GM23248 (cell line): ENCODE measurements at regions not wholly inside any gene's neighbourhood (a gene's known extent, or its start where the extent isn't known, plus 50 kb on each side); places are given as distances from the start of the nearest gene placed in this dataset.

Experiments used
- DNase-seq: peaks from one replicate; pipeline ENCODE4 v3.0.0-alpha.2; 2015
- H2AFZ ChIP-seq: fragments of 200-600 bp; sonication (generic); 2 replicates; pipeline ENCODE4 v1.6.1; 2016; ENCODE audit warnings: antibody characterized with exemption
- H3F3A ChIP-seq: fragments of 200-600 bp; sonication (generic); 2 replicates; pipeline ENCODE4 v1.6.1; 2016; ENCODE audit warnings: mild to moderate bottlenecking, antibody characterized with exemption, mixed run types; ENCODE audit not compliant: insufficient read depth
- H3K27ac ChIP-seq: fragments of 200-600 bp; sonication (generic); 2 replicates; pipeline ENCODE4 v1.5.1; 2016; ENCODE audit warnings: mild to moderate bottlenecking
- H3K27me3 ChIP-seq: fragments of 200-600 bp; sonication (generic); replicated peaks from 2 replicates; pipeline ENCODE4 v1.6.1; 2016; ENCODE audit warnings: mild to moderate bottlenecking; ENCODE audit not compliant: insufficient read depth
- H3K36me3 ChIP-seq: fragments of 200-600 bp; sonication (generic); 2 replicates; pipeline ENCODE4 v1.6.1; 2016; ENCODE audit warnings: low read depth, mild to moderate bottlenecking
- H3K4me1 ChIP-seq: fragments of 200-600 bp; sonication (generic); 2 replicates; pipeline ENCODE4 v1.6.1; 2016; ENCODE audit warnings: mild to moderate bottlenecking; ENCODE audit not compliant: insufficient read depth
- H3K4me2 ChIP-seq: fragments of 200-600 bp; sonication (generic); one replicate; pipeline ENCODE4 v1.6.1; 2016; ENCODE audit warnings: mild to moderate bottlenecking; ENCODE audit not compliant: unreplicated experiment
- H3K4me3 ChIP-seq: fragments of 200-600 bp; sonication (generic); 2 replicates; pipeline ENCODE4 v1.5.1; 2016; ENCODE audit warnings: mild to moderate bottlenecking
- H3K79me2 ChIP-seq: fragments of 200-600 bp; sonication (generic); 2 replicates; pipeline ENCODE4 v1.6.1; 2016; ENCODE audit warnings: mild to moderate bottlenecking; ENCODE audit not compliant: insufficient read depth
- H3K9ac ChIP-seq: fragments of 200-600 bp; sonication (generic); 2 replicates; pipeline ENCODE4 v1.6.1; 2016; ENCODE audit warnings: mild to moderate bottlenecking
- H3K9me2 ChIP-seq: fragments of 200-600 bp; sonication (generic); 2 replicates; pipeline ENCODE4 v1.6.1; 2016; ENCODE audit warnings: mixed run types, mild to moderate bottlenecking, moderate library complexity; ENCODE audit not compliant: insufficient read depth
- H3K9me3 ChIP-seq: fragments of 200-600 bp; sonication (generic); one replicate; pipeline ENCODE4 v1.6.1; 2017; ENCODE audit warnings: low read depth
- H4K20me1 ChIP-seq: fragments of 200-600 bp; sonication (generic); 2 replicates; pipeline ENCODE4 v1.6.0; 2016; ENCODE audit not compliant: insufficient read depth
- EZH2 ChIP-seq: fragments of 200-600 bp; sonication (generic); IDR thresholded peaks from 2 replicates; pipeline ENCODE4 v1.6.1; 2018; ENCODE audit warnings: antibody characterized with exemption, mild to moderate bottlenecking; ENCODE audit not compliant: insufficient read depth, poor library complexity, severe bottlenecking
- EZH2phosphoT487 ChIP-seq: fragments of 200-600 bp; sonication (generic); IDR thresholded peaks from 2 replicates; pipeline ENCODE4 v1.6.1; 2018; ENCODE audit warnings: antibody characterized with exemption, moderate library complexity, mild to moderate bottlenecking, low read depth; ENCODE audit not compliant: insufficient read depth
- WGBS, 2 experiments: methylation state at CpG; one replicate each; pipeline ENCODE4 v1.1.6; 2015 to 2017; ENCODE audit warnings: low lambda C conversion rate in 2 of 2, low coverage in 1 of 2; ENCODE audit errors: missing lambda C conversion rate in 2 of 2; 5-methylcytosine and 5-hydroxymethylcytosine counted together
- in situ Hi-C: fragments of 300-500 bp; cut with MboI; formaldehyde crosslinking; loops from 2 replicates; pipeline ENCODE4 v1.15.0; 2020

- peaks cover 8% of the 10 kb centered on the region for H3F3A ChIP-seq
- no peak overlapping the region for H3K9ac ChIP-seq
- in situ Hi-C loops, result no loop called here
- H3K4me2 ChIP-seq, result no peak overlapping the region
- TF ChIP-seq EZH2phosphoT487 (no peak), EZH2 (no peak)
- no peaks in the 10 kb centered on the region for H3K36me3 ChIP-seq
- no peak overlapping the region for H3K4me3 ChIP-seq
- peaks cover 18% of the 10 kb centered on the region for H3K4me1 ChIP-seq
- H4K20me1 ChIP-seq, result no peaks in the 10 kb centered on the region
- H3K9me3 ChIP-seq, result peaks cover 9% of the 10 kb centered on the region
- H3K27me3 ChIP-seq, result no peaks in the 10 kb centered on the region
- no peaks in the 10 kb centered on the region for H3K79me2 ChIP-seq
- no peak overlapping the region for H2AFZ ChIP-seq
- no peak overlapping the region for H3K27ac ChIP-seq
- no peaks in the 10 kb centered on the region for H3K9me2 ChIP-seq
- no peak for DNase-seq
Observed at GRCh38 chr16:80226499-80226898, 314.3 kb upstream of the DYNLRB2 start.

GRCh38 chr16:80210787-80211186 is 330.0 kb upstream of the DYNLRB2 start:
- Histone ChIP-seq H3K36me3 (no peaks in the 10 kb centered on the region), H3K4me3 (no peak overlapping the region), H3K9ac (no peak overlapping the region), H3K4me2 (no peak overlapping the region), H4K20me1 (no peaks in the 10 kb centered on the region), H3K4me1 (no peaks in the 10 kb centered on the region), H2AFZ (no peak overlapping the region), H3K9me2 (no peaks in the 10 kb centered on the region), H3K79me2 (no peaks in the 10 kb centered on the region), H3K27me3 (no peaks in the 10 kb centered on the region), H3F3A (no peaks in the 10 kb centered on the region), H3K27ac (no peak overlapping the region), H3K9me3 (no peaks in the 10 kb centered on the region)
- in situ Hi-C loops, result no loop called here
- no peak for DNase-seq
- no peak for TF ChIP-seq EZH2phosphoT487
- no peak for TF ChIP-seq EZH2
- WGBS, 2 experiments, result 68 to 70% methylated on average over 3 of the region's 3 CpGs

- no peak overlapping the region for H3K4me2 ChIP-seq
- H3K27me3 ChIP-seq, result no peaks in the 10 kb centered on the region
- no peak for DNase-seq
- no peak for TF ChIP-seq EZH2phosphoT487
- TF ChIP-seq EZH2, result no peak
- H3K9me3 ChIP-seq, result no peaks in the 10 kb centered on the region
- H3K79me2 ChIP-seq, result no peaks in the 10 kb centered on the region
- 68 to 70% methylated on average over 3 of the region's 3 CpGs for WGBS, 2 experiments
- no peak overlapping the region for H3K4me3 ChIP-seq
- H3K4me1 ChIP-seq, result no peaks in the 10 kb centered on the region
- no peaks in the 10 kb centered on the region for H3K36me3 ChIP-seq
- no peaks in the 10 kb centered on the region for H3F3A ChIP-seq
- no peak overlapping the region for H2AFZ ChIP-seq
- in situ Hi-C loops, result no loop called here
- H4K20me1 ChIP-seq, result no peaks in the 10 kb centered on the region
- H3K9ac ChIP-seq, result no peak overlapping the region
- H3K27ac ChIP-seq, result no peak overlapping the region
- no peaks in the 10 kb centered on the region for H3K9me2 ChIP-seq
Observed at GRCh38 chr16:80208743-80209142, 332.1 kb upstream of the DYNLRB2 start.

- Histone ChIP-seq H3K27me3 (no peaks in the 10 kb centered on the region), H4K20me1 (no peaks in the 10 kb centered on the region), H3K79me2 (no peaks in the 10 kb centered on the region), H3K4me1 (no peaks in the 10 kb centered on the region), H3K4me3 (no peak overlapping the region), H3K27ac (no peak overlapping the region), H2AFZ (no peak overlapping the region), H3K36me3 (no peaks in the 10 kb centered on the region), H3K9ac (no peak overlapping the region), H3F3A (no peaks in the 10 kb centered on the region), H3K9me2 (no peaks in the 10 kb centered on the region), H3K4me2 (no peak overlapping the region), H3K9me3 (no peaks in the 10 kb centered on the region)
- no peak for TF ChIP-seq EZH2
- no peak for DNase-seq
- WGBS, 2 experiments, result 67 to 88% methylated on average over 2 of the region's 2 CpGs
- in situ Hi-C loops, result no loop called here
Observed at GRCh38 chr16:80208015-80208414, 332.8 kb upstream of the DYNLRB2 start.

GRCh38 chr16:80203821-80204220 is 337.0 kb upstream of the DYNLRB2 start:
- in situ Hi-C loops, result no loop called here
- 93 to 96% methylated on average over 3 of the region's 3 CpGs for WGBS, 2 experiments
- H3F3A ChIP-seq, result peaks cover 5% of the 10 kb centered on the region
- no peak overlapping the region for H3K9ac ChIP-seq
- no peak overlapping the region for H3K4me2 ChIP-seq
- no peaks in the 10 kb centered on the region for H3K36me3 ChIP-seq
- no peak overlapping the region for H3K4me3 ChIP-seq
- H3K79me2 ChIP-seq, result no peaks in the 10 kb centered on the region
- no peak overlapping the region for H3K27ac ChIP-seq
- TF ChIP-seq EZH2 (no peak), EZH2phosphoT487 (no peak)
- H4K20me1 ChIP-seq, result no peaks in the 10 kb centered on the region
- peaks cover 9% of the 10 kb centered on the region for H3K4me1 ChIP-seq
- DNase-seq, result no peak
- H2AFZ ChIP-seq, result no peak overlapping the region
- no peaks in the 10 kb centered on the region for H3K9me3 ChIP-seq
- no peaks in the 10 kb centered on the region for H3K9me2 ChIP-seq
- no peaks in the 10 kb centered on the region for H3K27me3 ChIP-seq
